ENCODE measurements at regions not wholly inside any gene's neighbourhood (a gene's known extent, or its start where the extent isn't known, plus 50 kb on each side); places are given as distances from the start of the nearest gene placed in this dataset.

- DNase-seq (no peak), ATAC-seq (ENCODE audit: insufficient read depth, low FRiP score) (no peak)
- TF ChIP-seq CTCF (IDR thresholded peaks at IDR 0.05; ENCODE audit: control extremely low read depth, extremely low read depth): no peak
- Histone ChIP-seq H3K4me1 (ENCODE audit: control insufficient read depth in 5 of 5, insufficient read depth in 5 of 5, low read length in 5 of 5) (no peaks in the 10 kb centered on the region), H3K9me3 (ENCODE audit: control insufficient read depth in 4 of 4, insufficient read depth in 3 of 4, low read length in 3 of 4) (no peaks in the 10 kb centered on the region), H3K27ac (ENCODE audit: low read depth in 1 of 2, low read length in 1 of 2) (no peak overlapping the region), H3K36me3 (ENCODE audit: control insufficient read depth in 4 of 4, insufficient read depth in 4 of 4, low read length in 4 of 4) (no peaks in the 10 kb centered on the region), H3K27me3 (ENCODE audit: control insufficient read depth in 3 of 3, insufficient read depth in 3 of 3, low read length in 2 of 3) (no peaks in the 10 kb centered on the region), H3K9ac (ENCODE audit: insufficient read depth in 1 of 2, low read length in 2 of 2) (no peak overlapping the region), H3K4me3 (no peak overlapping the region)
- WGBS, 2 donors: 89 to 92% methylated on average over 3 of the region's 3 CpGs
Measured at GRCh38 chr2:56128235-56128634, 55.6 kb upstream of the CCDC85A start.

- Histone ChIP-seq H3K4me1 (ENCODE audit: control insufficient read depth in 5 of 5, insufficient read depth in 5 of 5, low read length in 5 of 5) (no peaks in the 10 kb centered on the region), H3K9me3 (ENCODE audit: control insufficient read depth in 4 of 4, insufficient read depth in 3 of 4, low read length in 3 of 4) (no peaks in the 10 kb centered on the region), H3K36me3 (ENCODE audit: control insufficient read depth in 4 of 4, insufficient read depth in 4 of 4, low read length in 4 of 4) (no peaks in the 10 kb centered on the region), H3K9ac (ENCODE audit: insufficient read depth in 1 of 2, low read length in 2 of 2) (no peak overlapping the region), H3K27ac (ENCODE audit: low read depth in 1 of 2, low read length in 1 of 2) (no peak overlapping the region), H3K27me3 (ENCODE audit: control insufficient read depth in 3 of 3, insufficient read depth in 3 of 3, low read length in 2 of 3) (no peaks in the 10 kb centered on the region), H3K4me3 (no peak overlapping the region)
- TF ChIP-seq CTCF (IDR thresholded peaks at IDR 0.05; ENCODE audit: control extremely low read depth, extremely low read depth): no peak
- DNase-seq: peak in 2 of 3 donors; percentile 27 to 47
- 72 to 82% methylated on average over 5 of the region's 5 CpGs for WGBS, 2 donors
- ATAC-seq (ENCODE audit: insufficient read depth, low FRiP score): peak; percentile 17
Measured at GRCh38 chr2:56130463-56131070, 53.2 kb upstream of the CCDC85A start.

GRCh38 chr2:56132138-56132537 lies 51.7 kb upstream of the CCDC85A start:
- no peak for TF ChIP-seq CTCF (IDR thresholded peaks at IDR 0.05; ENCODE audit: control extremely low read depth, extremely low read depth)
- no peaks in the 10 kb centered on the region for H3K27me3 ChIP-seq (ENCODE audit: control insufficient read depth in 3 of 3, insufficient read depth in 3 of 3, low read length in 2 of 3)
- H3K9me3 ChIP-seq (ENCODE audit: control insufficient read depth in 4 of 4, insufficient read depth in 3 of 4, low read length in 3 of 4): no peaks in the 10 kb centered on the region
- no peak overlapping the region for H3K9ac ChIP-seq (ENCODE audit: insufficient read depth in 1 of 2, low read length in 2 of 2)
- no peak overlapping the region for H3K27ac ChIP-seq (ENCODE audit: low read depth in 1 of 2, low read length in 1 of 2)
- no peaks in the 10 kb centered on the region for H3K36me3 ChIP-seq (ENCODE audit: control insufficient read depth in 4 of 4, insufficient read depth in 4 of 4, low read length in 4 of 4)
- no peak for ATAC-seq (ENCODE audit: insufficient read depth, low FRiP score)
- H3K4me3 ChIP-seq: no peak overlapping the region
- 8 to 9% methylated on average over 1 of the region's 1 CpG for WGBS, 2 donors
- peak in 2 of 3 donors; percentile 67 to 69 for DNase-seq
- H3K4me1 ChIP-seq (ENCODE audit: control insufficient read depth in 5 of 5, insufficient read depth in 5 of 5, low read length in 5 of 5): no peaks in the 10 kb centered on the region

- H3K9me3 ChIP-seq (ENCODE audit: control insufficient read depth in 4 of 4, insufficient read depth in 3 of 4, low read length in 3 of 4): no peaks in the 10 kb centered on the region
- H3K27ac ChIP-seq (ENCODE audit: low read depth in 1 of 2, low read length in 1 of 2): no peak overlapping the region
- no peaks in the 10 kb centered on the region for H3K36me3 ChIP-seq (ENCODE audit: control insufficient read depth in 4 of 4, insufficient read depth in 4 of 4, low read length in 4 of 4)
- 71 to 82% methylated on average over 3 of the region's 3 CpGs for WGBS, 2 donors
- no peak overlapping the region for H3K9ac ChIP-seq (ENCODE audit: insufficient read depth in 1 of 2, low read length in 2 of 2)
- ATAC-seq (ENCODE audit: insufficient read depth, low FRiP score): no peak
- H3K4me3 ChIP-seq: no peak overlapping the region
- no peak for TF ChIP-seq CTCF (IDR thresholded peaks at IDR 0.05; ENCODE audit: control extremely low read depth, extremely low read depth)
- no peaks in the 10 kb centered on the region for H3K27me3 ChIP-seq (ENCODE audit: control insufficient read depth in 3 of 3, insufficient read depth in 3 of 3, low read length in 2 of 3)
- DNase-seq: no peak
- no peaks in the 10 kb centered on the region for H3K4me1 ChIP-seq (ENCODE audit: control insufficient read depth in 5 of 5, insufficient read depth in 5 of 5, low read length in 5 of 5)
Measured at GRCh38 chr2:56133441-56133840, 50.3 kb upstream of the CCDC85A start.

All from lung (tissue), 11 donors.